Stimulated activated CD8-positive, alpha-beta memory T cell treated with anti-CD3 and anti-CD28 coated beads, Interleukin-7, amount 100 ng/mL, for 4 hours (primary cell): ENCODE measurements at regions not wholly inside any gene's neighbourhood (a gene's known extent, or its start where the extent isn't known, plus 50 kb on each side); places are given as distances from the start of the nearest gene placed in this dataset.

Source experiments
- DNase-seq, 2 donors: peaks; one replicate each; pipeline ENCODE4 v3.0.0-alpha.2; 2020; ENCODE audit warnings: low read depth in 2 of 2

GRCh38 chr18:43572163-43572562 lies 294.9 kb upstream of the SYT4 start:
- DNase-seq, result no peak

- no peak for DNase-seq
Observed at GRCh38 chr18:43574974-43575373, 297.7 kb upstream of the SYT4 start.

- DNase-seq, result no peak
Observed at GRCh38 chr18:43578211-43578610, 300.9 kb upstream of the SYT4 start.

- DNase-seq, result no peak
Observed at GRCh38 chr18:43578706-43579105, 301.4 kb upstream of the SYT4 start.

- no peak for DNase-seq
Observed at GRCh38 chr18:43581936-43582519, 304.7 kb upstream of the SYT4 start.

GRCh38 chr18:43587538-43588153 lies 310.4 kb upstream of the SYT4 start:
- DNase-seq, result no peak

GRCh38 chr18:43588838-43589237 lies 311.5 kb upstream of the SYT4 start:
- no peak for DNase-seq

GRCh38 chr18:43589611-43590151 lies 312.4 kb upstream of the SYT4 start:
- no peak for DNase-seq

GRCh38 chr18:43590182-43590903 lies 313.1 kb upstream of the SYT4 start:
- no peak for DNase-seq

GRCh38 chr18:43592269-43592668 lies 315.0 kb upstream of the SYT4 start:
- DNase-seq, result no peak

- no peak for DNase-seq
Observed at GRCh38 chr18:43596105-43596712, 318.9 kb upstream of the SYT4 start.

- no peak for DNase-seq
Observed at GRCh38 chr18:43601432-43601831, 324.1 kb upstream of the SYT4 start.

GRCh38 chr18:43605224-43605623 lies 327.9 kb upstream of the SYT4 start:
- DNase-seq, result no peak

- DNase-seq, result no peak
Observed at GRCh38 chr18:43606795-43607194, 329.5 kb upstream of the SYT4 start.

- no peak for DNase-seq
Observed at GRCh38 chr18:43620936-43621335, 343.6 kb upstream of the SYT4 start.

GRCh38 chr18:43622024-43622423 lies 344.7 kb upstream of the SYT4 start:
- DNase-seq, result no peak

- DNase-seq, result no peak
Observed at GRCh38 chr18:43625582-43625981, 348.3 kb upstream of the SYT4 start.

GRCh38 chr18:43627848-43628530 lies 350.7 kb upstream of the SYT4 start:
- no peak for DNase-seq

- DNase-seq, result no peak
Observed at GRCh38 chr18:43634994-43635393, 357.7 kb upstream of the SYT4 start.

- no peak for DNase-seq
Observed at GRCh38 chr18:43635397-43635796, 358.1 kb upstream of the SYT4 start.

GRCh38 chr18:43642727-43643330 lies 365.5 kb upstream of the SYT4 start:
- no peak for DNase-seq

- no peak for DNase-seq
Observed at GRCh38 chr18:43648002-43648401, 370.7 kb upstream of the SYT4 start.
